OCI-LY1 (cell line): ENCODE measurements at regions not wholly inside any gene's neighbourhood (a gene's known extent, or its start where the extent isn't known, plus 50 kb on each side); places are given as distances from the start of the nearest gene placed in this dataset.

ENCODE experiments used
- H2AFZ ChIP-seq: fragments of 200-600 bp; sonication (generic), shearing (Covaris generic); 2 replicates; pipeline ENCODE4 v1.6.0; 2014; ENCODE audit warnings: antibody characterized with exemption, mild to moderate bottlenecking, low read length
- H3F3A ChIP-seq: fragments of 200-600 bp; sonication (generic), shearing (Covaris generic); 2 replicates; pipeline ENCODE4 v1.6.0; 2014; ENCODE audit warnings: mild to moderate bottlenecking, antibody characterized with exemption, low read length, moderate library complexity; ENCODE audit not compliant: insufficient read depth
- H3K27ac ChIP-seq: fragments of 200-600 bp; sonication (generic); 2 replicates; pipeline ENCODE4 v1.5.1; 2014; ENCODE audit warnings: low read length, mixed run types, mild to moderate bottlenecking, low read depth; ENCODE audit not compliant: poor library complexity, severe bottlenecking
- H3K27me3 ChIP-seq: fragments of 200-600 bp; sonication (generic); 2 replicates; pipeline ENCODE4 v1.6.0; 2014; ENCODE audit warnings: antibody characterized with exemption, mild to moderate bottlenecking, low read length, moderate library complexity; ENCODE audit not compliant: insufficient read depth
- H3K36me3 ChIP-seq: fragments of 200-600 bp; sonication (generic); 2 replicates; pipeline ENCODE4 v1.6.1; 2014; ENCODE audit warnings: mild to moderate bottlenecking, antibody characterized with exemption, low read length, moderate library complexity, mixed read lengths; ENCODE audit not compliant: insufficient read depth
- H3K4me1 ChIP-seq: fragments of 200-600 bp; sonication (generic); 2 replicates; pipeline ENCODE4 v1.5.1; 2014; ENCODE audit warnings: mild to moderate bottlenecking, low read length, moderate library complexity; ENCODE audit not compliant: insufficient read depth, severe bottlenecking
- H3K4me2 ChIP-seq: fragments of 200-600 bp; sonication (generic), shearing (Covaris generic); 2 replicates; pipeline ENCODE4 v1.6.1; 2014; ENCODE audit warnings: low read length
- H3K4me3 ChIP-seq: fragments of 200-600 bp; sonication (generic); 2 replicates; pipeline ENCODE4 v1.5.1; 2014; ENCODE audit warnings: low read length, low read depth, mild to moderate bottlenecking, mixed read lengths; ENCODE audit not compliant: poor library complexity, severe bottlenecking
- H3K79me2 ChIP-seq: fragments of 200-600 bp; shearing (Covaris generic); 2 replicates; pipeline ENCODE4 v1.6.1; 2016; ENCODE audit warnings: mixed run types, low read length, mixed read lengths; ENCODE audit not compliant: insufficient read depth
- H3K9ac ChIP-seq: fragments of 200-600 bp; sonication (generic), shearing (Covaris generic); 2 replicates; pipeline ENCODE4 v1.6.1; 2014; ENCODE audit warnings: mild to moderate bottlenecking, low read length, mixed read lengths
- H3K9me2 ChIP-seq: fragments of 200-600 bp; sonication (generic), shearing (Covaris generic); 2 replicates; pipeline ENCODE4 v1.6.1; 2014; ENCODE audit warnings: low read depth, mild to moderate bottlenecking, low read length, mixed read lengths
- H3K9me3 ChIP-seq: fragments of 200-600 bp; shearing (Covaris generic); 2 replicates; pipeline ENCODE4 v1.6.1; 2014; ENCODE audit warnings: low read length, mixed read lengths
- H4K20me1 ChIP-seq: fragments of 200-600 bp; sonication (generic), shearing (Covaris generic); 2 replicates; pipeline ENCODE4 v1.6.0; 2016; ENCODE audit warnings: mild to moderate bottlenecking, low read length; ENCODE audit not compliant: insufficient read depth
- CTCF ChIP-seq: fragments of 200-600 bp; sonication (generic), shearing (Covaris generic); IDR thresholded peaks from 2 replicates; pipeline ENCODE4 v1.5.1; 2017; ENCODE audit warnings: mild to moderate bottlenecking, antibody characterized with exemption, low read length, moderate library complexity, mixed read lengths
- EZH2 ChIP-seq: fragments of 200-600 bp; sonication (generic), shearing (Covaris generic); IDR thresholded peaks from 2 replicates; pipeline ENCODE4 v1.8.0; 2017; ENCODE audit warnings: borderline replicate concordance, mixed run types, mild to moderate bottlenecking, antibody characterized with exemption, low read length, moderate library complexity, mixed read lengths

- Histone ChIP-seq H4K20me1 (no peaks in the 10 kb centered on the region), H3K9me2 (no peaks in the 10 kb centered on the region)
These were observed 304.6 kb upstream of the MIR17HG start for GRCh38 chr13:91042870-91043269.

GRCh38 chr13:91045351-91046034 is 302.0 kb upstream of the MIR17HG start:
- no peak overlapping the region for H3K27ac ChIP-seq
- H3K9me2 ChIP-seq, result no peaks in the 10 kb centered on the region
- no peak overlapping the region for H3K9ac ChIP-seq
- TF ChIP-seq EZH2, result no peak
- peak; percentile 51 for TF ChIP-seq CTCF
- no peaks in the 10 kb centered on the region for H3K9me3 ChIP-seq
- H3K27me3 ChIP-seq, result no peaks in the 10 kb centered on the region
- no peaks in the 10 kb centered on the region for H3K36me3 ChIP-seq
- no peaks in the 10 kb centered on the region for H3F3A ChIP-seq
- H2AFZ ChIP-seq, result no peak overlapping the region
- H3K4me2 ChIP-seq, result no peak overlapping the region
- H3K4me1 ChIP-seq, result no peaks in the 10 kb centered on the region
- no peaks in the 10 kb centered on the region for H3K79me2 ChIP-seq
- H4K20me1 ChIP-seq, result no peaks in the 10 kb centered on the region
- no peak overlapping the region for H3K4me3 ChIP-seq

More at GRCh38 chr13:91042870-91043269, 304.6 kb upstream of the MIR17HG start:
- Histone ChIP-seq H3K27ac (no peak overlapping the region), H3F3A (no peaks in the 10 kb centered on the region), H2AFZ (no peak overlapping the region), H3K4me3 (no peak overlapping the region), H3K9ac (no peak overlapping the region), H3K36me3 (no peaks in the 10 kb centered on the region), H3K4me1 (no peaks in the 10 kb centered on the region), H3K4me2 (no peak overlapping the region), H3K27me3 (no peaks in the 10 kb centered on the region), H3K9me3 (no peaks in the 10 kb centered on the region), H3K79me2 (no peaks in the 10 kb centered on the region)
- TF ChIP-seq CTCF (no peak), EZH2 (no peak)

- Histone ChIP-seq H4K20me1 (no peaks in the 10 kb centered on the region), H3K9ac (no peak overlapping the region), H3K4me3 (no peak overlapping the region), H3K79me2 (no peaks in the 10 kb centered on the region), H3K9me2 (no peaks in the 10 kb centered on the region), H3K9me3 (no peaks in the 10 kb centered on the region), H3K4me2 (no peak overlapping the region), H3F3A (no peaks in the 10 kb centered on the region), H3K27ac (no peak overlapping the region), H2AFZ (no peak overlapping the region), H3K36me3 (no peaks in the 10 kb centered on the region), H3K27me3 (no peaks in the 10 kb centered on the region), H3K4me1 (no peaks in the 10 kb centered on the region)
- TF ChIP-seq CTCF, result no peak
- TF ChIP-seq EZH2, result no peak
These were observed 300.7 kb upstream of the MIR17HG start for GRCh38 chr13:91046715-91047327.
